NCI-H1694 (cell line): ENCODE measurements at regions not wholly inside any gene's neighbourhood (a gene's known extent, or its start where the extent isn't known, plus 50 kb on each side); places are given as distances from the start of the nearest gene placed in this dataset.

Experiments
- DNase-seq: peaks from one replicate; lab custom pipeline; 2025; lab: John Stamatoyannopoulos, UW

GRCh38 chr9:129330711-129331492 lies 152.8 kb upstream of the IER5L start:
- DNase-seq = no peak

GRCh38 chr9:129328355-129329042 lies 150.4 kb upstream of the IER5L start:
- DNase-seq = no peak

- no peak for DNase-seq
Measured at GRCh38 chr9:129327552-129328328, 149.7 kb upstream of the IER5L start.

- no peak for DNase-seq
Measured at GRCh38 chr9:129326061-129327005, 148.3 kb upstream of the IER5L start.

- no peak for DNase-seq
Measured at GRCh38 chr9:129324808-129325502, 146.9 kb upstream of the IER5L start.

- DNase-seq = no peak
Measured at GRCh38 chr9:129323999-129324553, 146.0 kb upstream of the IER5L start.

GRCh38 chr9:129323376-129323998 lies 145.4 kb upstream of the IER5L start:
- DNase-seq = no peak

GRCh38 chr9:129322641-129323375 lies 144.7 kb upstream of the IER5L start:
- no peak for DNase-seq

- no peak for DNase-seq
Measured at GRCh38 chr9:129322022-129322621, 144.1 kb upstream of the IER5L start.

- no peak for DNase-seq
Measured at GRCh38 chr9:129321286-129322021, 143.4 kb upstream of the IER5L start.

GRCh38 chr9:129320575-129321285 lies 142.7 kb upstream of the IER5L start:
- peak; percentile 81 for DNase-seq

- DNase-seq = no peak
Measured at GRCh38 chr9:129319938-129320481, 141.9 kb upstream of the IER5L start.

GRCh38 chr9:129319076-129319937 lies 141.2 kb upstream of the IER5L start:
- DNase-seq = no peak

GRCh38 chr9:129318121-129319075 lies 140.3 kb upstream of the IER5L start:
- no peak for DNase-seq
